H54 (cell line): ENCODE measurements at regions not wholly inside any gene's neighbourhood (a gene's known extent, or its start where the extent isn't known, plus 50 kb on each side); places are given as distances from the start of the nearest gene placed in this dataset.

Source experiments
- DNase-seq: peaks from one replicate; pipeline ENCODE4 v3.0.0; 2011; ENCODE audit warnings: low spot score, mixed read lengths; ENCODE audit not compliant: insufficient read length
- FAIRE-seq: peaks from 3 replicates; lab custom pipeline; 2011; peaks lifted over from hg19 to GRCh38; lab: Jason Lieb, UNC
- POLR2A ChIP-seq: IDR thresholded peaks from 2 replicates; pipeline ENCODE4 v1.6.1; 2011; ENCODE audit warnings: low read depth, mild to moderate bottlenecking, low read length

GRCh38 chr15:53102483-53102882, 312.3 kb upstream of the ONECUT1 start:
- no peak for TF ChIP-seq POLR2A
- DNase-seq, result no peak
- no peak for FAIRE-seq

GRCh38 chr15:53080484-53080883, 290.3 kb upstream of the ONECUT1 start:
- no peak for DNase-seq
- TF ChIP-seq POLR2A, result no peak
- FAIRE-seq, result no peak

- DNase-seq (no peak), FAIRE-seq (no peak)
- no peak for TF ChIP-seq POLR2A
Observed at GRCh38 chr15:53074221-53074620, 284.1 kb upstream of the ONECUT1 start.

- FAIRE-seq, result peak; percentile 66
- TF ChIP-seq POLR2A, result no peak
- peak; percentile 40 for DNase-seq
Observed at GRCh38 chr15:53072077-53072476, 281.9 kb upstream of the ONECUT1 start.

GRCh38 chr15:53068636-53069035, 278.5 kb upstream of the ONECUT1 start:
- DNase-seq (no peak), FAIRE-seq (no peak)
- TF ChIP-seq POLR2A, result no peak

- no peak for FAIRE-seq
- no peak for TF ChIP-seq POLR2A
- DNase-seq, result no peak
Observed at GRCh38 chr15:53059273-53060043, 269.3 kb upstream of the ONECUT1 start.

GRCh38 chr15:53046153-53046790, 256.1 kb upstream of the ONECUT1 start:
- no peak for DNase-seq
- no peak for TF ChIP-seq POLR2A
- no peak for FAIRE-seq

GRCh38 chr15:53038655-53038941, 248.5 kb upstream of the ONECUT1 start:
- no peak for TF ChIP-seq POLR2A
- no peak for FAIRE-seq
- no peak for DNase-seq

GRCh38 chr15:53037904-53038654, 247.9 kb upstream of the ONECUT1 start:
- TF ChIP-seq POLR2A, result no peak
- no peak for DNase-seq
- no peak for FAIRE-seq

- no peak for FAIRE-seq
- DNase-seq, result no peak
- no peak for TF ChIP-seq POLR2A
Observed at GRCh38 chr15:53036641-53037040, 246.5 kb upstream of the ONECUT1 start.

- TF ChIP-seq POLR2A, result no peak
- no peak for DNase-seq
- no peak for FAIRE-seq
Observed at GRCh38 chr15:53034767-53035245, 244.7 kb upstream of the ONECUT1 start.

GRCh38 chr15:53033709-53034108, 243.6 kb upstream of the ONECUT1 start:
- no peak for DNase-seq
- TF ChIP-seq POLR2A, result no peak
- no peak for FAIRE-seq

GRCh38 chr15:53031469-53031868, 241.3 kb upstream of the ONECUT1 start:
- no peak for FAIRE-seq
- no peak for DNase-seq
- no peak for TF ChIP-seq POLR2A

GRCh38 chr15:53022788-53023187, 232.7 kb upstream of the ONECUT1 start:
- DNase-seq (no peak), FAIRE-seq (no peak)
- no peak for TF ChIP-seq POLR2A
